Endometrium (tissue), 2 donors: ENCODE measurements at regions not wholly inside any gene's neighbourhood (a gene's known extent, or its start where the extent isn't known, plus 50 kb on each side); places are given as distances from the start of the nearest gene placed in this dataset.

Source experiments
- FAIRE-seq: peaks from 2 replicates; lab custom pipeline; 2012; peaks lifted over from hg19 to GRCh38; lab: Jason Lieb, UNC
- donor health status: control.
- donor health status: control.

- no peak for FAIRE-seq
These were observed 191.5 kb downstream of the ZBBX start for GRCh38 chr3:167188592-167188991.

GRCh38 chr3:167187221-167187620 lies 192.9 kb downstream of the ZBBX start:
- no peak for FAIRE-seq

- no peak for FAIRE-seq
These were observed 195.6 kb downstream of the ZBBX start for GRCh38 chr3:167184511-167184910.

GRCh38 chr3:167172377-167172776 lies 207.7 kb downstream of the ZBBX start:
- no peak for FAIRE-seq

- FAIRE-seq = no peak
These were observed 212.6 kb downstream of the ZBBX start for GRCh38 chr3:167167491-167167890.

GRCh38 chr3:167166594-167167253 lies 213.4 kb downstream of the ZBBX start:
- no peak for FAIRE-seq

GRCh38 chr3:167166012-167166411 lies 214.1 kb downstream of the ZBBX start:
- no peak for FAIRE-seq

GRCh38 chr3:167163580-167163979 lies 216.5 kb downstream of the ZBBX start:
- FAIRE-seq = no peak

GRCh38 chr3:167162083-167162482 lies 218.0 kb downstream of the ZBBX start:
- no peak for FAIRE-seq

- no peak for FAIRE-seq
These were observed 219.3 kb downstream of the ZBBX start for GRCh38 chr3:167160781-167161180.

GRCh38 chr3:167151636-167152035 lies 228.5 kb downstream of the ZBBX start:
- peak; percentile 31 for FAIRE-seq

- FAIRE-seq = no peak
These were observed 232.0 kb downstream of the ZBBX start for GRCh38 chr3:167148136-167148535.

GRCh38 chr3:167146911-167147310 lies 233.2 kb downstream of the ZBBX start:
- no peak for FAIRE-seq

- FAIRE-seq = no peak
These were observed 254.3 kb downstream of the ZBBX start for GRCh38 chr3:167125612-167126407.

- no peak for FAIRE-seq
These were observed 259.3 kb downstream of the ZBBX start for GRCh38 chr3:167120828-167121227.

- FAIRE-seq = no peak
These were observed 263.8 kb downstream of the ZBBX start for GRCh38 chr3:167116120-167116922.

- no peak for FAIRE-seq
These were observed 264.7 kb downstream of the ZBBX start for GRCh38 chr3:167115331-167115934.

GRCh38 chr3:167114619-167115018 lies 265.5 kb downstream of the ZBBX start:
- no peak for FAIRE-seq

- FAIRE-seq = no peak
These were observed 266.9 kb downstream of the ZBBX start for GRCh38 chr3:167113035-167113830.

GRCh38 chr3:167110901-167111300 lies 269.2 kb downstream of the ZBBX start:
- FAIRE-seq = no peak

GRCh38 chr3:167109746-167110145 lies 270.4 kb downstream of the ZBBX start:
- FAIRE-seq = no peak

GRCh38 chr3:167106456-167106855 lies 273.6 kb downstream of the ZBBX start:
- no peak for FAIRE-seq
